ENCODE measurements at regions not wholly inside any gene's neighbourhood (a gene's known extent, or its start where the extent isn't known, plus 50 kb on each side); places are given as distances from the start of the nearest gene placed in this dataset.

DNA sequence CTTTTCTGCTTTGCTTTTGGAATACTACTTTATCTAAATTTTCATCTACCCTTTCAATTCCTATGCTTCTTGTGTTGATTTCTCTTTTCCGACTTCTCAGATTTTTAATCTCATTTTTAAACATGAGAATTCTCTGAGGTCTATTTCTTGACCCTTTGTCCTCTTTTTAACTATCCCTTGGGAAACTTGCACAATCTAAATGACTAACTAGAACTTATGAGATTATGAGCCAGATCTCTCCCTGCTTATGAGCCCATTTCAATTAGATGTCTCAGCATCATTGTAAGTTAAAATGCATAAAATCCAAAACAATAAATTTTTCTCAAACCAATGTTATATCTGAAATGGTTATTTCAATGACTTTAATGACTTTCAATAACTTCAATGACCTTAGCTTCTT is 296.9 kb upstream of the AGTR1 start:
- no peak for ATAC-seq

More for the DNA sequence above, 296.9 kb upstream of the AGTR1 start:
- H3K27me3 ChIP-seq (ENCODE audit: insufficient read depth) = no peaks in the 10 kb centered on the region
- no peak for DNase-seq (ENCODE audit: low spot score)
- H3K79me2 ChIP-seq (replicated peaks; ENCODE audit: insufficient read depth) = no peaks in the 10 kb centered on the region
- Mint-ChIP-seq H3K27ac (no peak overlapping the region), H3K9me3 (no peaks in the 10 kb centered on the region), H3K36me3 (ENCODE audit: low read depth) (no peaks in the 10 kb centered on the region), H3K4me3 (no peak overlapping the region), H3K4me1 (peaks cover 3% of the 10 kb centered on the region; the same call in 2 of the 3 replicates), H3K27me3 (ENCODE audit: insufficient read depth, low read depth, poor library complexity) (no peaks in the 10 kb centered on the region)
- no peaks in the 10 kb centered on the region for H4K20me1 ChIP-seq (replicated peaks; ENCODE audit: insufficient read depth)
- H3K4me3 ChIP-seq = no peak overlapping the region
- H3K4me1 ChIP-seq (ENCODE audit: insufficient read depth) = no peaks in the 10 kb centered on the region
- no peaks in the 10 kb centered on the region for H3F3A ChIP-seq (replicated peaks; ENCODE audit: low read depth)
- no peak overlapping the region for H2AFZ ChIP-seq
- H3K36me3 ChIP-seq (ENCODE audit: insufficient read depth) = no peaks in the 10 kb centered on the region
- no peak overlapping the region for H3K27ac ChIP-seq (ENCODE audit: low read depth)
- H3K4me2 ChIP-seq = no peak overlapping the region
- no peaks in the 10 kb centered on the region for H3K9me2 ChIP-seq (ENCODE audit: insufficient read depth)
- TF ChIP-seq NANOG (IDR thresholded peaks at IDR 0.05; ENCODE audit: borderline replicate concordance) (no peak), JUNB (IDR thresholded peaks at IDR 0.05; ENCODE audit: unreplicated experiment) (no peak), POLR2AphosphoS5 (IDR thresholded peaks at IDR 0.05; ENCODE audit: low read depth) (no peak), EZH2 (IDR thresholded peaks at IDR 0.05; ENCODE audit: low read depth, unreplicated experiment) (no peak), ZNF114 (CRISPR knock-in tag; IDR thresholded peaks at IDR 0.05) (no peak), CREB1 (CRISPR knock-in tag; IDR thresholded peaks at IDR 0.05; ENCODE audit: low read depth) (no peak), STAT1 (IDR thresholded peaks at IDR 0.05; ENCODE audit: unreplicated experiment) (no peak), ZNF331 (CRISPR knock-in tag; IDR thresholded peaks at IDR 0.05; ENCODE audit: low read depth) (no peak), EZH2phosphoT487 (IDR thresholded peaks at IDR 0.05; ENCODE audit: unreplicated experiment) (no peak)
- TF ChIP-seq, protein P1, sequence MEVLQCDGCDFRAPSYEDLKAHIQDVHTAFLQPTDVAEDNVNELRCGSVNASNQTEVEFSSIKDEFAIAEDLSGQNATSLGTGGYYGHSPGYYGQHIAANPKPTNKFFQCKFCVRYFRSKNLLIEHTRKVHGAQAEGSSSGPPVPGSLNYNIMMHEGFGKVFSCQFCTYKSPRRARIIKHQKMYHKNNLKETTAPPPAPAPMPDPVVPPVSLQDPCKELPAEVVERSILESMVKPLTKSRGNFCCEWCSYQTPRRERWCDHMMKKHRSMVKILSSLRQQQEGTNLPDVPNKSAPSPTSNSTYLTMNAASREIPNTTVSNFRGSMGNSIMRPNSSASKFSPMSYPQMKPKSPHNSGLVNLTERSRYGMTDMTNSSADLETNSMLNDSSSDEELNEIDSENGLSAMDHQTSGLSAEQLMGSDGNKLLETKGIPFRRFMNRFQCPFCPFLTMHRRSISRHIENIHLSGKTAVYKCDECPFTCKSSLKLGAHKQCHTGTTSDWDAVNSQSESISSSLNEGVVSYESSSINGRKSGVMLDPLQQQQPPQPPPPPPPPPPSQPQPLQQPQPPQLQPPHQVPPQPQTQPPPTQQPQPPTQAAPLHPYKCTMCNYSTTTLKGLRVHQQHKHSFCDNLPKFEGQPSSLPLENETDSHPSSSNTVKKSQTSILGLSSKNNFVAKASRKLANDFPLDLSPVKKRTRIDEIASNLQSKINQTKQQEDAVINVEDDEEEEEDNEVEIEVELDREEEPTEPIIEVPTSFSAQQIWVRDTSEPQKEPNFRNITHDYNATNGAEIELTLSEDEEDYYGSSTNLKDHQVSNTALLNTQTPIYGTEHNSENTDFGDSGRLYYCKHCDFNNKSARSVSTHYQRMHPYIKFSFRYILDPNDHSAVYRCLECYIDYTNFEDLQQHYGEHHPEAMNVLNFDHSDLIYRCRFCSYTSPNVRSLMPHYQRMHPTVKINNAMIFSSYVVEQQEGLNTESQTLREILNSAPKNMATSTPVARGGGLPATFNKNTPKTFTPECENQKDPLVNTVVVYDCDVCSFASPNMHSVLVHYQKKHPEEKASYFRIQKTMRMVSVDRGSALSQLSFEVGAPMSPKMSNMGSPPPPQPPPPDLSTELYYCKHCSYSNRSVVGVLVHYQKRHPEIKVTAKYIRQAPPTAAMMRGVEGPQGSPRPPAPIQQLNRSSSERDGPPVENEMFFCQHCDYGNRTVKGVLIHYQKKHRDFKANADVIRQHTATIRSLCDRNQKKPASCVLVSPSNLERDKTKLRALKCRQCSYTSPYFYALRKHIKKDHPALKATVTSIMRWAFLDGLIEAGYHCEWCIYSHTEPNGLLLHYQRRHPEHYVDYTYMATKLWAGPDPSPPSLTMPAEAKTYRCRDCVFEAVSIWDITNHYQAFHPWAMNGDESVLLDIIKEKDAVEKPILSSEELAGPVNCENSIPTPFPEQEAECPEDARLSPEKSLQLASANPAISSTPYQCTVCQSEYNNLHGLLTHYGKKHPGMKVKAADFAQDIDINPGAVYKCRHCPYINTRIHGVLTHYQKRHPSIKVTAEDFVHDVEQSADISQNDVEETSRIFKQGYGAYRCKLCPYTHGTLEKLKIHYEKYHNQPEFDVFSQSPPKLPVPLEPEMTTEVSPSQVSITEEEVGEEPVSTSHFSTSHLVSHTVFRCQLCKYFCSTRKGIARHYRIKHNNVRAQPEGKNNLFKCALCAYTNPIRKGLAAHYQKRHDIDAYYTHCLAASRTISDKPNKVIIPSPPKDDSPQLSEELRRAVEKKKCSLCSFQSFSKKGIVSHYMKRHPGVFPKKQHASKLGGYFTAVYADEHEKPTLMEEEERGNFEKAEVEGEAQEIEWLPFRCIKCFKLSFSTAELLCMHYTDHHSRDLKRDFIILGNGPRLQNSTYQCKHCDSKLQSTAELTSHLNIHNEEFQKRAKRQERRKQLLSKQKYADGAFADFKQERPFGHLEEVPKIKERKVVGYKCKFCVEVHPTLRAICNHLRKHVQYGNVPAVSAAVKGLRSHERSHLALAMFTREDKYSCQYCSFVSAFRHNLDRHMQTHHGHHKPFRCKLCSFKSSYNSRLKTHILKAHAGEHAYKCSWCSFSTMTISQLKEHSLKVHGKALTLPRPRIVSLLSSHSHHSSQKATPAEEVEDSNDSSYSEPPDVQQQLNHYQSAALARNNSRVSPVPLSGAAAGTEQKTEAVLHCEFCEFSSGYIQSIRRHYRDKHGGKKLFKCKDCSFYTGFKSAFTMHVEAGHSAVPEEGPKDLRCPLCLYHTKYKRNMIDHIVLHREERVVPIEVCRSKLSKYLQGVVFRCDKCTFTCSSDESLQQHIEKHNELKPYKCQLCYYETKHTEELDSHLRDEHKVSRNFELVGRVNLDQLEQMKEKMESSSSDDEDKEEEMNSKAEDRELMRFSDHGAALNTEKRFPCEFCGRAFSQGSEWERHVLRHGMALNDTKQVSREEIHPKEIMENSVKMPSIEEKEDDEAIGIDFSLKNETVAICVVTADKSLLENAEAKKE (CRISPR knock-in tag; IDR thresholded peaks at IDR 0.05) = no peak
- TF ChIP-seq, protein P2, sequence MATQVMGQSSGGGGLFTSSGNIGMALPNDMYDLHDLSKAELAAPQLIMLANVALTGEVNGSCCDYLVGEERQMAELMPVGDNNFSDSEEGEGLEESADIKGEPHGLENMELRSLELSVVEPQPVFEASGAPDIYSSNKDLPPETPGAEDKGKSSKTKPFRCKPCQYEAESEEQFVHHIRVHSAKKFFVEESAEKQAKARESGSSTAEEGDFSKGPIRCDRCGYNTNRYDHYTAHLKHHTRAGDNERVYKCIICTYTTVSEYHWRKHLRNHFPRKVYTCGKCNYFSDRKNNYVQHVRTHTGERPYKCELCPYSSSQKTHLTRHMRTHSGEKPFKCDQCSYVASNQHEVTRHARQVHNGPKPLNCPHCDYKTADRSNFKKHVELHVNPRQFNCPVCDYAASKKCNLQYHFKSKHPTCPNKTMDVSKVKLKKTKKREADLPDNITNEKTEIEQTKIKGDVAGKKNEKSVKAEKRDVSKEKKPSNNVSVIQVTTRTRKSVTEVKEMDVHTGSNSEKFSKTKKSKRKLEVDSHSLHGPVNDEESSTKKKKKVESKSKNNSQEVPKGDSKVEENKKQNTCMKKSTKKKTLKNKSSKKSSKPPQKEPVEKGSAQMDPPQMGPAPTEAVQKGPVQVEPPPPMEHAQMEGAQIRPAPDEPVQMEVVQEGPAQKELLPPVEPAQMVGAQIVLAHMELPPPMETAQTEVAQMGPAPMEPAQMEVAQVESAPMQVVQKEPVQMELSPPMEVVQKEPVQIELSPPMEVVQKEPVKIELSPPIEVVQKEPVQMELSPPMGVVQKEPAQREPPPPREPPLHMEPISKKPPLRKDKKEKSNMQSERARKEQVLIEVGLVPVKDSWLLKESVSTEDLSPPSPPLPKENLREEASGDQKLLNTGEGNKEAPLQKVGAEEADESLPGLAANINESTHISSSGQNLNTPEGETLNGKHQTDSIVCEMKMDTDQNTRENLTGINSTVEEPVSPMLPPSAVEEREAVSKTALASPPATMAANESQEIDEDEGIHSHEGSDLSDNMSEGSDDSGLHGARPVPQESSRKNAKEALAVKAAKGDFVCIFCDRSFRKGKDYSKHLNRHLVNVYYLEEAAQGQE (IDR thresholded peaks at IDR 0.05; ENCODE audit: unreplicated experiment) = no peak
- TF ChIP-seq, protein P3, sequence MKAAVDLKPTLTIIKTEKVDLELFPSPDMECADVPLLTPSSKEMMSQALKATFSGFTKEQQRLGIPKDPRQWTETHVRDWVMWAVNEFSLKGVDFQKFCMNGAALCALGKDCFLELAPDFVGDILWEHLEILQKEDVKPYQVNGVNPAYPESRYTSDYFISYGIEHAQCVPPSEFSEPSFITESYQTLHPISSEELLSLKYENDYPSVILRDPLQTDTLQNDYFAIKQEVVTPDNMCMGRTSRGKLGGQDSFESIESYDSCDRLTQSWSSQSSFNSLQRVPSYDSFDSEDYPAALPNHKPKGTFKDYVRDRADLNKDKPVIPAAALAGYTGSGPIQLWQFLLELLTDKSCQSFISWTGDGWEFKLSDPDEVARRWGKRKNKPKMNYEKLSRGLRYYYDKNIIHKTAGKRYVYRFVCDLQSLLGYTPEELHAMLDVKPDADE (IDR thresholded peaks at IDR 0.05) = no peak
- TF ChIP-seq, protein P4, sequence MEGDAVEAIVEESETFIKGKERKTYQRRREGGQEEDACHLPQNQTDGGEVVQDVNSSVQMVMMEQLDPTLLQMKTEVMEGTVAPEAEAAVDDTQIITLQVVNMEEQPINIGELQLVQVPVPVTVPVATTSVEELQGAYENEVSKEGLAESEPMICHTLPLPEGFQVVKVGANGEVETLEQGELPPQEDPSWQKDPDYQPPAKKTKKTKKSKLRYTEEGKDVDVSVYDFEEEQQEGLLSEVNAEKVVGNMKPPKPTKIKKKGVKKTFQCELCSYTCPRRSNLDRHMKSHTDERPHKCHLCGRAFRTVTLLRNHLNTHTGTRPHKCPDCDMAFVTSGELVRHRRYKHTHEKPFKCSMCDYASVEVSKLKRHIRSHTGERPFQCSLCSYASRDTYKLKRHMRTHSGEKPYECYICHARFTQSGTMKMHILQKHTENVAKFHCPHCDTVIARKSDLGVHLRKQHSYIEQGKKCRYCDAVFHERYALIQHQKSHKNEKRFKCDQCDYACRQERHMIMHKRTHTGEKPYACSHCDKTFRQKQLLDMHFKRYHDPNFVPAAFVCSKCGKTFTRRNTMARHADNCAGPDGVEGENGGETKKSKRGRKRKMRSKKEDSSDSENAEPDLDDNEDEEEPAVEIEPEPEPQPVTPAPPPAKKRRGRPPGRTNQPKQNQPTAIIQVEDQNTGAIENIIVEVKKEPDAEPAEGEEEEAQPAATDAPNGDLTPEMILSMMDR (conservative IDR thresholded peaks at IDR 0.05; ENCODE audit: low read depth in 2 of 2) = no peak

Measured in GM23338 (cell line).